HG02763 (cell line): ENCODE measurements at regions not wholly inside any gene's neighbourhood (a gene's known extent, or its start where the extent isn't known, plus 50 kb on each side); places are given as distances from the start of the nearest gene placed in this dataset.

Experiments
- ATAC-seq: cut with Tn5 transposase; IDR thresholded peaks from one replicate; pipeline ENCODE4 v1.9.1; 2021; ENCODE audit warnings: mild to moderate bottlenecking, moderate library complexity; ENCODE audit not compliant: unreplicated experiment

DNA sequence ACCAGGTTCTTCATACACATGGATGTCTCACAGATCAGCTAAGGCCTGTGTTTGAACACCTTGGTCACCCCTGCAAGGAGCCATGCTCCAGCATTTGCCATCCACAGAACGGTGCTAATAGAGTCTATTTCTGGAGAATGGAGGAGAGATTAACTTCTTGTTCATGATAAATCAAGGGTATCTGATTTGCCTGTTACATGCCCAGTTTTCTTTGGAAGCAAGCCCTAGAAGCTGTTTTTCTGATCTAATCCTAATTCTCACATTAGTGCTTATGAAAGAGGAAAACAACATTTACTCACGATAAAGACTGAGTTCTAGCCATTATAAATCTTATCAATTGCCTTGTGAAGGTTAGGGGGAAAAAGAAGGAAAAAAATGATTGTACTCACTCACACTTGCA is 119.6 kb upstream of the DTNA start:
- no peak for ATAC-seq

DNA sequence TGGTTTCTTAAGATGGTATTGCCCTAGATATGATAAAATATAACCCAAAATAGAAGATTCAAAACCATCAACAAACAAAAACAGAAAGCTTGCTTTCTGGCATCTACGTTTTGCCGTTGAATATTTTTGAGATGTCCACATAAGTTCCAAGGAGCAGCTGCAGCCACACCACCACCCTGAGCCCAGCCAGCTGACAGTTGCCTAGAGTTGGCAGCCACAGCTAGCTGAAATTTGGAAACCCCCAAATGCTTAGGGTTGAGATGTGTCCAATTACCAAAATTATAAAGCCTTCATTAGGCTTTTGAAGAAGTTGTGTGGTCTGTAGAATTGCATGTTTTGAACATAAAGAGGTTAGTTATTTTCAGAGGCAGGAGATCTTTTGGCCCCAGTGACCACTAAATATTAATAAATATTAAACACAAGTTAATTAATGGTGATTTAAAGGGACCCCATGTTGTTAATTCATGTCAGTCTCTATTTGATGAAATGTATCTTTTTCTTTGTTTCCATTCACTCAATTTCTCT is 118.1 kb upstream of the DTNA start:
- ATAC-seq: no peak

DNA sequence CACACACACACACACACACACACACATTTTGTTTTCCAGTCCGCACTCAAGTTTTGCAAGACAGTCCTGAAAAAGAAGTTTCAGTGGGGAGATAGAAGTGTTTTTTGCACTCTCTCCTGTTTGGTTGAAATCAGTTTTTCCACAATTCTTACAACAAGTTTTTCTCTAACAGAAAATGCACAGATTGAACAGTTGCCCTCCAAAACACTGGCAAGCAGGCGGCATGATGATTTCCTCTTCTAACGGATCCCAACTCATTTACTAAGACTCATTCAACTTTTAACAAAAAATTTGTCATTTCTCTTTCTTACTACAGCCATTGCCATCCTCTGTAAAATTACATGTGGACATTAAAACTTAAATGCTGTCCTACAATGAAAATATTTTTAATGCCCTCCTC is 117.6 kb upstream of the DTNA start:
- no peak for ATAC-seq

DNA sequence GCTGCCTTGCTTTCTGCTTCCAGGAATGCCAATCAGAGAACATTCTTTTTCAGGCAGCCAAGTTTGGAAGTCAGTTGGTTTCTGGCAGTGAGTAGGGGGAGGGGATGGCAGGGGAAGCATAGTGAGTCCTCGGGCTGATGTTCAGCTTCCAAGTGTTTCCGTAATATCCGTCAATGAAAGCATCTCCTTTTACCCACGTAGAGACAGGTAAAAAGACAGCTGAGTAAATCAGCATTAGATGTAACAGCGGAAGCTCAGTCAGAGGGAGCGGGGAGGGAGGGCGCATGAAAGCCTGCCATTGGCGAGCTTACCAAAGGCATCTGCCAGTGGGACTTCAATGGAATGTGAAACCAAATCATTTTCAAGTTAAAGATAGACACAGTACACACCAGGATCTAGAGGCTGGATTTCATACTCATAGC is 117.1 kb upstream of the DTNA start:
- no peak for ATAC-seq

DNA sequence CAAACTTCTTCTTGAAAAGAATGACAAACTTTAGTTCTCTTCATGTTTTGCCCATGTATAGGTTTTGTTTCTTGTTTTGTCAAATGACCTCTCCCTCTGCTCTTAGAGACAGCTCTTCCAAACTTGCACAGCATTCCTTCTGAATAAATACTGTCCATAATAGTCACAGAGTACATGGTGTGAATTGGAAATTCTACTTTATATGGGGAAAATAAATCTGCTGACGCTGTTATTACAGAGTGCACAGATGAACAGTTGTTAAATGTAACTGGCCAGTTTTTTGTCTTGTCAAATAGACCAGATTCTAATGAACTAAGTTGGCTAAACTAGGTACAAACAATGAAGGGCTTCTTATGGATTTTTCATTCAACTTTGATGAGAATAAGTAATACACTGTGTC is 115.8 kb upstream of the DTNA start:
- no peak for ATAC-seq

DNA sequence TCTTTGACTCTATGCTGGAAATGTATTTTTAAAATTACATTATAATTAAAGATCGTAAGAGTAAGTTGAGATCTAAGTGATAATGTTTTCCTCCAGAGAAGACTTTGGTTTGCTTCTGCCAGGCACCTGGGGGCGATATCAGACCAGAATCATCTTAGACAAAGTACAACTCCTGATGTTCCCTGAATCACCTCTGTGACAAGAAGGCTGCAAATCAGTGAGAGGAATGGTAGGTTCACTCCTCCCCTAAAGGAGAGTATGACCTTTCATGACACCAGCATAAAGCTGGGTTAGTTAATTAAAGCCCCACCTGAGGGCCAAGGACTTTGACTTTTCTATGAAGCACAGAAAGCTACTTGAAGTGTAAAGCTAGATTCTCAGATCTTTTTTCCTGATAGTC is 114.4 kb upstream of the DTNA start:
- ATAC-seq: no peak

DNA sequence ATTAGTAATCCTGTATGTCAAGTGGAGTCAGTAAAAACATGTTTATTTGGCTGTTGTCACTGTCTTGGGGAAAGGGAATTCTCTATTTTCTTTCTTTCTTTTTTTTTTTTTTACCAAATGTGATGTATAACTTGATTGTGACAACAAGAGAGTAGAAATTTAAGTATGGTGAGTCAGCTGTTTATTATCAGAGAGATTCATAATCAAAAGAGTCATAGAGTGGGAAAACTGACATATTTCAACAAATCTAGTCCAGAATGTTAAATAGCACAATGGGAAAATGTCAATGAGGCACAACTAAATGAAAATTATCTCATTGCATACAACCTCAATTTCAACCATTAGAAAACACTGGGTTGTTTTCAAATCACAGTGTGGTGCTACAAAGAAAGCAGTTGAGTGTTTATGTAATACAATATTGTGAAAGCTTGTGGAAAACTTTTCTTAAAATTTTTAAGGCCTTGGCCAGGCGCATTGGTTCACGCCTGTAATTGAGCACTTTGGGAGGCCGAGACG is 111.9 kb upstream of the DTNA start:
- no peak for ATAC-seq

DNA sequence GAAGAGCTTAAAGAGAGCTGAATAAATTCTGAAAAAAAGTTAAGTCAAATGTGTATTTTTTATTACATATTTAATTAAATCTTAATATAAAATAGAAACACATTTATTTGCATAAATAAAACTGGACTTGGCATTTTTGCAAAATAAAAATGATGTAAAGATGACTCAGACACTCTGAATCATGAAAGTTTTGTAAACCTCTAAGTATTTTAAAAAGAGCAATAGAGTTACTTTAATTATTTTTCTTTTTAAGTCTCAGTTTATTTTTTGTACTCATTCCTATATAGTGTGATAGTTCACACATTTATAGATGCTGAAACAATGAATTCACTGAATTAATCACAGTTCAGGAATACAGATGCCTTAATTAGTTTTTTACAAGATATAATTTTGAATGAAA is 109.9 kb upstream of the DTNA start:
- ATAC-seq: no peak

DNA sequence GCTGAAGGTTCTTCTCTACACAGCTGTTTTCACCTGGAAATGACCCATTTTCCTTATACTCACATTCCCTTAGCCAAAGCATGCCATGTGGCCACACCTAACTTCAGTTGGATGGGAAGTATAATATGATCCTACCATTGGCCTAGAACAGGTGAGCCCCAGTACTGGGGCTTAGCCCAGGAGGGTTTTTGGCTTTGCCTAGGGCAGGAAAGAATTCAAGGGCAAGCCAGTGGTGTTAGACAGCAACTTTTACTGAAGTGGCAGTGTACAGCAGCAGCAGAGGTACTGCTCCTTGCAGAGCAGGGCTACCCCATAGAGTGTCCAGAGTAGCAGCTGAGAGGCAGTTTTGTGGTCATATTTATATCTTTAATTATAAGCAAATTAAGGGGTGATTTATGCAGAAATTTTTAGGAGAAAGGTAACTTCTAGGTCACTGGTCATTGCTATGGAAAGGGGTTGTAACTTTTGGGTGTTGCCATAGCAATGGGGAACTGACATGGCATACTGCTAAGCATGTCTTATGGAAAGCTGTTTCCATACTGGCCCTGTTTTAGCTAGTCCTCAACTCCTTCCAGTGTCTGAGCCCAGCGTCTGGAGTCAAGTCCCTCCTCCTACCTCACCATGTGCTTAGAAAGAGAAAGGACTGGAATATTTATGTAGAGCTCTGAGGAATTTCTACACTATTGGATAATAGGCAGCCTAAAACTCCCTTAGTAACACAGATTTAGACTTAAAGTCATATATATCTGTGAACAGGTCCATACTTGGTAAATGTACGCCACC is 109.0 kb upstream of the DTNA start:
- no peak for ATAC-seq

DNA sequence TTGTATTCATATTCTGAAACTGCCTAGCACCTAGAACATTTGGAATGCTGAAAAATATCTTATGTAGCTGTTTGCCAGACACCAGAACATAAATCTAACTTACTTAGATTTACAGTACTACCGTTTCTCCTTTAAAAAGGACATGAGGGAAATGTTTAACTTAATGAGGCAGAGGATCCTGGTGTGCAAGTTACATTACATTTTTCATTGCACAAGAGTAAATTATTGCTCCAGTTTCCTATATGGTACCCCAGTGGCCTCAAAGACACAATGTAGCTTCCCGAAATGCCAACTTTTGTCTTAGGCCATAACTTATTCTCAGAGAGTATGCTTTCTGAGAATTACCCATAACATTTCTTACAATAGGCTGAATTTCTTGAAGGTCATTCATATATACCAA is 105.5 kb upstream of the DTNA start:
- no peak for ATAC-seq

DNA sequence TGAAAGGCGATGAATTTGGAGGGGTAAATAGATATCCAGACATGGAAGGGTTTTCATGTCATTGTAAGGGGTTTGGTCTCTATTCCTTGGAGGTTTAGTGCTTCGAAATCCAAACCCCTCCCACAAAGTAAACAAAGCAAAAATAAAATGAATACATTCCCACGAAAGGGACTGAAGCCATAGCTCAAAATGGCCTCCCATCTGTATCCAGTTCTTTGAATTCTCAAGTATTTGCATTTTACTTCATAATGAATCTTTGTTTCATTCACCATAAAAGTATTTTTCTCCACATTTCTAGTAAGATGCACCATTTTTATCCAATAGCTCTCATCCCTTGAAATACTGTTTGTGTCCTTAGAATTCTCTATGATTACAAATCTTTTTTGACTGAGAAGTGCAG is 103.2 kb upstream of the DTNA start:
- no peak for ATAC-seq

DNA sequence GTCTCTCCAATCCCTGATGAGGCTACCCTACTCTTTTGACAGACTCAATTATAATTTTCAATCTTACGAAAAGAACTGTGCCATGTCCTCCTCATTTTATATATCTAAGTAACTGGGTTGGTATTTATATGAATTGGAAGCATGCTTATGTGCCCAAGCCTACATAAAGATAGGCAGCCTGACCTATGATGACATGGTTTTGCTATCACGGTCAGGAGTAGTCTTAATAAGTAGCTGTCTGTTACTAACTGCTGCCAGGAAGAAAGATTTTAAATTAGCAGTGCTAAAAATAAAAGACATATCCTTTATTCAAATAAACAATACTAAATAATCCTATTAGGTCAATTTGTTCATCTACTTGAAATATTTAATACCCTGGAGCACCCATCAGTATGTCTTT is 102.0 kb upstream of the DTNA start:
- no peak for ATAC-seq

DNA sequence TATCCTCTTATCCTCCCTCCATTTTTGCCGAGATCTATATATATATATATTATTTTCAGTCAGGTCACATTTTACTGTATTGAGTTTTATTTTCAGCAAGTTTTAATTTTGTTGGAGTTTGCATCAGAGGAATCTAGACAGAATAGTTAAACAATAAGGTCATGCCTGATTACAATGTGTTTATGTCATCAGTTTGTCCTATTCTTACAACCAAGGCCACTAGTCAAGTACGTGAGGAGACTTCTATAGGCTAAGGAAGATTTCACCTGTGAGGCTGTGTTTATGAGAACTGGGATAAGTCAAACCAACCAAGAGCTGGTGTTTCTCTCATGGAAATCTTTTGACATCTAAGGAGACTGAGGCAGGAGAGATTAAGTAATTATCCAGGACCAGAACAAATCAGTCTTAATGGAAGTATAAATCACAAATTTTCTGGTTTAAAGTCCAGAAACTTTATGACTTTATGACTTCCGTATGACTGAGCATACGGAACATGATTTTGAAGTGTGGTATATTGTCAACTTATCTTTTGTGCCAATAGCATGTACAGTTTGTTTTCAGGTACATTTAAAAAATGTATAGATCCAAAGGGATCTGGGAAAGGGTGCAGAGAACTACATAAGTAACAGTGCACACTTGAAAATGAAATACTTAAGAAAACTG is 100.0 kb upstream of the DTNA start:
- no peak for ATAC-seq

DNA sequence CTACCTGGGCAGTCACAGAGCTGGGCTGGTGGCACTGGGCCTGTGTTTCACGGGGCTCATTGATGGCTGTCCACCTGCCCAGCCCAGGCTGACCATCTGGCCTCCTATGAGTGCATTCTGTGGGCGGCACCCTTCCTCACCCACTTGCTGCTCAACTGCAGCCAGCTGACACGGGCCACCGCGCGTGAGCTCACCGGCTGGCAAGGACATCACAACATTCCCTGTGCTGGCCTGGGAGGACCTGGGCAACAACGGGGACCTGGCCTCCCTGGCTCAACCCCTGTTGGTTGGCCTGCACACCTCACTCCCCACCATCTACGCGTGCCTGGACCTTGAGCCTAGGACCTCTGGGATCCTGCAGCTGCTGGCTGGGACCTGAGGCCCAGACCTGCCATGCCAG is 98.2 kb upstream of the DTNA start:
- ATAC-seq: no peak

DNA sequence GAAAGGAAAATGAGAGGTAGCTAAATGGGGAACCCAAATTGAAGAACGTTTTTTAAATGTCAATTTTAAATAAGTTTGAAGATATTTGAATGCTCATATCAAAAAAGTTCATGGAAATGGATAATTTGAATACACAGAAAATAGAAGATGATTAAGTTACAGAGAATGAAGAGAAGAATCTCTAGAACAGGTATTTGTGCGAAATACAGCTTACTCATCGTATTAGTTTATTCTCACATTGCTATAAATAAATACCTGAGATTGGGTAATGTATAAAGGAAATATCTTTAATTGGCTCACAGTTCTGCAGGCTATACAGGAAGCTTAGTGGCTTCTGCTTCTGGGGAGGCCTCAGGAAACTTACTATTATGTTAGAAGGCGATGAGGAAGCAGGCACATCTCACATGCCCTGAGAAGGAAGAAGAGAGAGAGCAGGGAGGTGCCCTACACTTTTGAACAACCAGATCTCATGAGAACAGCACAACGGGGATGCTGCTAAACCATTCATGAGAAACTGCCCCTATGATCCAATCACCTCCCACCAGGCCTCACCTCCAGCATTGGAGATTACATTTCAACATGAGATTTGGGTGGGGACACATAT is 89.7 kb upstream of the DTNA start:
- no peak for ATAC-seq

DNA sequence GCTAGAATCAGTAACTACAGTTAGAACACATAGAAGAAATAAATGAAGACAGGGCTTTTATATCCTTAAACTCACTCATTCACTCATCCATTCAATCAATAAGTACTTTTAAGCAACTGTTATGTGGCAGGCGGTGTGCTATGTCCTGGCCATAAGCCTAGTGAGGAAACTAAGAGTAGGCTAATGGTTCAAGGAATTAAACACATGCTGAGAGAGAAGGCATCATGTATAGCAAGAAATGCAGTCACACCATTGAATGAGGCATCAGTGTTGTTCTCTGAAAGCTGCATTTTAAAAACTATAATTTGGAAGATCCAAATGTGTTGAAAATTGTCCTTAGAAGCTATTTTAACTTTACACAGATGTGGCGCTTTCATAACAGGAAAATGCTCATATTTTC is 86.5 kb upstream of the DTNA start:
- no peak for ATAC-seq

DNA sequence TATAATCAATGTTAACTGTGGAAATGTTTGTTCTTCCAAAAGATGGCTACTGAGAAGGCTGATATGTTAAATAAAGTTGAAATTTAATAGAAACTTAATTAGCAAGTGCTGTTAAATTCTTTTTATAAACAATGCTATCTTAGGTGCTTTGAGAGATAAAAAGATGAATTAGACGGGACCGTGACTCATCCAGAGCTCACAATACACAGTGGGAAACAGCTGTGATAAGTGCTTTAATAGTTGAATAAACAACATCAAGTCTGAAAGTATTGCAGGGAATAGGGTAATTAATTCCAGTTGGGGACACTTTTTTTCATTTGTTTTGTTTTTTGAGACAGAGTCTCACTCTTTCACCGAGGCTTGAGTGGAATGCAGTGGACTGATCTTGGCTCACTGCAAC is 85.5 kb upstream of the DTNA start:
- no peak for ATAC-seq

DNA sequence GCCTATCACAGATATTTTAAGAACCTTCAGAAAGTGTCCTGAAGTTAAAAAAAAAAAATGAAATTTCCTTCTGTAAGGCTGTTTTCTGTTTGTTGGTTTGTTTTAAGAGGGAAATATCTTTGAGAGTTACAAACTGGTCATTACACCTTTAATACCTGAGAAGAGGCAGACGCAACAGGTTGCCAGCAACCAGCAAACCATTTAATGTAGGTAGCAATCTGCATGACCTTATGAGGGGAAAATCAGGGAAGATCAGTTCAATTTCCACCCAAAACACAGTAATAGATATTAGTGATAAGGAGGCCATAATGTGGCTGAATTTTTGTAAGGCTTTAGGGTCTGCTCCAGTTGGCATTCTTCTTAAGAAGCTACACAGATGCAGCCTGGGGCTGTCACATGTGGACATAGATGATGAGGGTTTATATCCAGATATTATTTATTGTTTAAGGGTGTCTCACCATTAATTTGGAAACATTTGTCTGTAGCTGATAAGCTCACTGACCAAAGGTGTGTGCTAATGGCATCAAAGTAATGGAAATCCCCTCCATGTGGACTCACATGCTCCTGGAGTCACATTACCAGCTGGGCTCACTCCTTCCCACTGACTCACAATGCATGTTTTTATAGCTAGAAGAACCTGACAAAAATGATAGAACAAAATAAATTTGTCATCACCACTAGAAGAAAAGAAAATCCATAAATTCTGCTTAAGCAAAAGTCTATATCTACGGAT is 83.5 kb upstream of the DTNA start:
- ATAC-seq: no peak

DNA sequence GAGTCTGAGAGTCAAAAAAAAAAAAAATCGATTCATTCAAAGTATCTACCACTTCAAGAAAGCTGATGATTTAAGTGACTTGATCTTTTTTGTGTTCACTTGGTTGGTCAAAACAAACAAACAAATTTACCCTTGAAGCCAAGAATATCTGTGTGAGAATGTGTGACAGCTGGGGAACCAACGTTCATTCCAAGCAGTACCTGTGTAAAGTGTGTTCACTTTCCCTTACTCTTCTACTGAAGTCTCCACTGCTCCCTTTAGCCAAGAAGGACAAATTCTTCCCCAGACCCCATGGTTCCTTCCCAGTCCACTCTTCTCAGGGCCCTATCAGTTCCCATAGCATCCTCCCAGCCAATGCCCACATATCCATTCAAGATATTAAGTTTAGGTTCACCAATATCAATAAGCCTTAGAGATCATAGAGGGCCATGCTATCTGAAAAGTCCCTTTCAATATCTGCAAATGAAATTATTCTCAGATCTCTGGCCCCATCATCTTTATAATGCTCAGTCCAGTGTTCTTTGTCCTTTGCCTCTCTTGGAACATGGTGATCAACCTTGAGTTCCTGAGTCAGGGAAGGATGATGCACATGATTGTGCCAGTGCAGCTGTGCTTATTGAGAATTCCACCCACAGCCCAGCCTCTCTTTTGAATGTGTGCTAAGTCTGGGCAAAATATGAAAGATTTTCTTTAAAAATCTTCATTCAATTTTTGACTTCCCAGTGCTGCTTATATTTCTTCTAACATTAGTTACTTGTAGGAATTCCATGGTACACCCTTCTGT is 82.8 kb upstream of the DTNA start:
- no peak for ATAC-seq
